Adrenal gland (tissue), 9 donors: ENCODE measurements at regions not wholly inside any gene's neighbourhood (a gene's known extent, or its start where the extent isn't known, plus 50 kb on each side); places are given as distances from the start of the nearest gene placed in this dataset.

Source experiments
- DNase-seq, 7 donors: peaks; one replicate each; pipeline ENCODE4 v3.0.0-alpha.2; 2019 to 2020
- H3K27ac ChIP-seq, 5 donors: fragments of 200-600 bp; sonication (generic) in 4 of 5; 1 replicate in 3 of 5; 2 replicates in 2 of 5; pipeline versions ENCODE4 v1.5.1 to v1.8.0; 2016 to 2020; ENCODE audit warnings: mild to moderate bottlenecking in 1 of 5
- H3K27me3 ChIP-seq: fragments of 200-600 bp; 2 replicates; pipeline ENCODE4 v1.8.0; 2021
- H3K36me3 ChIP-seq, 2 donors: fragments of 200-600 bp; replicated peaks in 1 of 2; 1 replicate in 1 of 2; 2 replicates in 1 of 2; pipeline versions ENCODE4 v1.5.1 to v1.8.0; 2018 to 2022
- H3K4me1 ChIP-seq, 2 donors: fragments of 200-600 bp; replicated peaks in 1 of 2; 1 replicate in 1 of 2; 2 replicates in 1 of 2; pipeline versions ENCODE4 v1.5.1 to v1.8.0; 2018 to 2021
- H3K4me3 ChIP-seq, 4 donors: fragments of 200-600 bp; sonication (generic) in 3 of 4; one replicate each; pipeline ENCODE4 v1.5.1; 2016 to 2018
- H3K9me3 ChIP-seq, 3 donors: fragments of 200-600 bp; sonication (generic) in 1 of 3; replicated peaks in 1 of 3; 1 replicate in 2 of 3; 2 replicates in 1 of 3; pipeline versions ENCODE4 v1.5.1 to v1.8.0; 2016 to 2021
- POLR2A ChIP-seq, 2 donors: fragments of 450-650 bp; IDR thresholded peaks; one replicate each; pipeline ENCODE4 v1.6.1; 2017; ENCODE audit warnings: antibody characterized with exemption in 2 of 2, mild to moderate bottlenecking in 2 of 2, moderate library complexity in 1 of 2
- WGBS, 4 donors: extraction: QIAGEN DNeasy Blood & Tissue Kit in 2 of 4; methylation state at CpG; one replicate each; pipeline versions ENCODE4 v1.1.5 to v1.1.7; 2013 to 2017; 5-methylcytosine and 5-hydroxymethylcytosine counted together
- intact Hi-C, 2 donors: fragments of 100-400 bp; cut with DNase I; formaldehyde crosslinking; loops; one replicate each; pipeline versions ENCODE4 v1.14.1 to v1.15.0; 2022 to 2023
- small RNA-seq, 2 donors: library from RNA; depleted of rRNA; stranded (forward); fragments of <200 nt; gene quantifications; one replicate each; pipeline ENCODE3, GENCODE V24; 2016
- TF ChIP-seq, protein P1 (sequence below), 6 experiments: fragments of 450-650 bp in 4 of 6; fragments of 200-600 bp in 2 of 6; sonication (generic) in 1 of 6; IDR thresholded peaks; 1 replicate in 5 of 6; 2 replicates in 1 of 6; pipeline versions ENCODE4 v1.5.1 to v1.8.0; 2016 to 2021; ENCODE audit warnings: antibody characterized with exemption in 6 of 6, mild to moderate bottlenecking in 2 of 6, moderate library complexity in 1 of 6
- donor health status: healthy with polysubstance abuse.
- donor health status: Bipolar disorder and iron deficiency.
- donor health status: DM: yes; HTN: yes; CAD: no.
- donor health status: DM: no; HTN: no; CAD: no.
- donor health status: DM: no; HTN: no; CAD: no.

DNA sequence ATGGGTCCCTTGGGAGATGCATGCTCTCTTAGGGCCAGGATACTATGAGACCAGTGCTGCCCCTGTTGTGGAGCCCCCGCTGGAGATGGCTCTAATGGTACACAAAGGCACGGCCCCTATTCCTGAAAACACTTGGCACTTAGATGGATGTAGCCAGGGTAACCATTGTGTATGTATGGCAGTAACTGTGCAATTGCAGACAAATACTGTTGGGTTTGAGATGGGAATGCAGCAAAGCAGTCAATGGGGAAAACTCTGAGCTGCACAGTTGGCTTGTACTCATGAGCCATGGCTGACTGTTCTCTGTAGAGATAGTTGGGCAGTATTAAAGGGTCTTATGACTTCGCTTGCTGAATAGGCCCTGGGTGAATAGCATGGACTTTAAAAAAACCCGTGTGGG lies 67.9 kb upstream of the NPAP1 start:
- no peaks in the 10 kb centered on the region for H3K9me3 ChIP-seq
- no peaks in the 10 kb centered on the region for H3K4me1 ChIP-seq
- no peak overlapping the region for H3K4me3 ChIP-seq
- H3K27me3 ChIP-seq: no peaks in the 10 kb centered on the region
- intact Hi-C loops: no loop called here
- H3K27ac ChIP-seq: no peak overlapping the region
- H3K36me3 ChIP-seq: no peaks in the 10 kb centered on the region
- WGBS, 4 donors: 63 to 76% (median 71%) methylated on average over 3 to 4 of the region's 4 CpGs
- no peak for TF ChIP-seq POLR2A (IDR thresholded peaks at IDR 0.05)
- TF ChIP-seq, protein P1, sequence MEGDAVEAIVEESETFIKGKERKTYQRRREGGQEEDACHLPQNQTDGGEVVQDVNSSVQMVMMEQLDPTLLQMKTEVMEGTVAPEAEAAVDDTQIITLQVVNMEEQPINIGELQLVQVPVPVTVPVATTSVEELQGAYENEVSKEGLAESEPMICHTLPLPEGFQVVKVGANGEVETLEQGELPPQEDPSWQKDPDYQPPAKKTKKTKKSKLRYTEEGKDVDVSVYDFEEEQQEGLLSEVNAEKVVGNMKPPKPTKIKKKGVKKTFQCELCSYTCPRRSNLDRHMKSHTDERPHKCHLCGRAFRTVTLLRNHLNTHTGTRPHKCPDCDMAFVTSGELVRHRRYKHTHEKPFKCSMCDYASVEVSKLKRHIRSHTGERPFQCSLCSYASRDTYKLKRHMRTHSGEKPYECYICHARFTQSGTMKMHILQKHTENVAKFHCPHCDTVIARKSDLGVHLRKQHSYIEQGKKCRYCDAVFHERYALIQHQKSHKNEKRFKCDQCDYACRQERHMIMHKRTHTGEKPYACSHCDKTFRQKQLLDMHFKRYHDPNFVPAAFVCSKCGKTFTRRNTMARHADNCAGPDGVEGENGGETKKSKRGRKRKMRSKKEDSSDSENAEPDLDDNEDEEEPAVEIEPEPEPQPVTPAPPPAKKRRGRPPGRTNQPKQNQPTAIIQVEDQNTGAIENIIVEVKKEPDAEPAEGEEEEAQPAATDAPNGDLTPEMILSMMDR (IDR thresholded peaks at IDR 0.05): no peak
- DNase-seq: no peak

DNA sequence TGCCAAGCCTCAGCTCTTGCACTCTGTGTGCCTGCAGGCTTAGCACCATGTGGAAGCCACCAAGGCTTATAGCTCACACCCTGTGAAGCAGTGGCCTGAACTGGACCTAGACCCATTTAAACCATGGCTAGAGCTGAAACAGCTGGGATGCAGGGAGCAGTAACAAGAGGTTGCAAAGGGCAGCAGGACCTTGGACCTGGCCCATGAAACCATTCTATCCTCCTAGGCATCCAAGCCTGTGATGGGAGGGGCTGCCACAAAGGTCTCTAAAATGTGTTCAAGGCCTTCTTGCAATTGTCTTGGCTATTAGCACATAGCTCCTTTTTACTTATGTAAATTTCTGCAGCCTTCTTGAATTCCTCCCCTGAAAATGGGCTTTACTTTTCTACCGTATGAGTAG lies 57.9 kb upstream of the NPAP1 start:
- TF ChIP-seq, protein P1 (IDR thresholded peaks at IDR 0.05): no peak
- no peak for TF ChIP-seq POLR2A (IDR thresholded peaks at IDR 0.05)
- intact Hi-C loops: no loop called here
- Histone ChIP-seq H3K9me3 (no peaks in the 10 kb centered on the region), H3K27me3 (no peaks in the 10 kb centered on the region), H3K4me1 (no peaks in the 10 kb centered on the region), H3K36me3 (no peaks in the 10 kb centered on the region), H3K27ac (no peak overlapping the region), H3K4me3 (no peak overlapping the region)
- no peak for DNase-seq
- 0 to 52% (median 18%) methylated on average over 1 of the region's 1 CpG for WGBS, 4 donors

DNA sequence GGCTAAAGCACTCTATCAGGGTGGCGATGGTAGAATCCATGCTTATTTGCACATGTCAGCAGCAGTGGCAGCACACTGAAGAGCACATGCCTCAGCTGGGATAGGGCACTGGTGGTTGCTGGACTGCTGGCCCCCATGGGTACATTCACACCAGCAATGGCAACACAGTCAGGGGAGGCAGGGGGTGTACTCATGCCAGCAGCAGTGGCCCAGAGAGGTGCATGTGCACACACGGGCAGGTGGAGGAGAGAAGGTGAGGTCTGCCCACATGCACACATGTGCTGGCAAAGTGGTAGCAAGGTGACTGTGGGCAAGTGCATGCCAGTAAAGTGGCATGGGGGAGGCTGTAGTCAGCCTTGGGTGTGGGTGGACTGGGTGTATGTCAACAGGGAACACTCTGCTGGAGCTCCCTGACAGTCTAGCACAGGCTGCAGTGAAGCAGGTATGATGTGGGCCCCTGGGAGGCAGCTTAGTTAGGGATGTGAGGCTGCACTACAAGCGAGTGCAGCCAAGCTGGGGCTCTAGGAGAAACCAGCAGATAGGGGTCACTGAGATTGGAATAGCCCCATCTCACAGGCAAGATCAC lies 53.9 kb upstream of the NPAP1 start:
- no peak for DNase-seq
- Histone ChIP-seq H3K4me1 (no peaks in the 10 kb centered on the region), H3K4me3 (no peak overlapping the region), H3K27me3 (no peaks in the 10 kb centered on the region), H3K9me3 (no peaks in the 10 kb centered on the region), H3K36me3 (no peaks in the 10 kb centered on the region), H3K27ac (no peak overlapping the region)
- TF ChIP-seq POLR2A (IDR thresholded peaks at IDR 0.05): no peak
- WGBS, 4 donors: 60 to 84% (median 65%) methylated on average over 1 to 3 of the region's 3 CpGs; no CpG with 5 or more reads in 1 of the 4 donors
- intact Hi-C loops: no loop called here

Small RNA genes in the stretch of these regions (small RNA-seq; reads per million reads assigned to genes)
- gene RNU6-741P: 0 reads per million in 2 donors
